H1 (cell line): ENCODE measurements at regions not wholly inside any gene's neighbourhood (a gene's known extent, or its start where the extent isn't known, plus 50 kb on each side); places are given as distances from the start of the nearest gene placed in this dataset.

ENCODE experiments used
- BRCA1 ChIP-seq: IDR thresholded peaks from 2 replicates; pipeline ENCODE4 v1.6.1; 2012; ENCODE audit warnings: low read depth, low read length, improper control_type of control experiment
- CREB1 ChIP-seq: IDR thresholded peaks from 2 replicates; pipeline ENCODE4 v1.6.1; 2012; ENCODE audit warnings: inconsistent platforms
- CTCF ChIP-seq, 3 experiments: IDR thresholded peaks; 1 replicate in 2 of 3; 2 replicates in 1 of 3; pipeline versions ENCODE4 v1.5.1 to v1.6.1; 2011; ENCODE audit warnings: low read length in 3 of 3, mild to moderate bottlenecking in 3 of 3, inconsistent platforms in 2 of 3, low read depth in 1 of 3, moderate library complexity in 1 of 3; ENCODE audit not compliant: insufficient read depth in 1 of 3; ENCODE audit errors: control extremely low read depth in 1 of 3
- EP300 ChIP-seq, 2 experiments: IDR thresholded peaks; 1 replicate in 1 of 2; 2 replicates in 1 of 2; pipeline ENCODE4 v1.6.1; 2011 to 2012; ENCODE audit warnings: low read depth in 2 of 2, low read length in 2 of 2, mild to moderate bottlenecking in 2 of 2, borderline replicate concordance in 1 of 2, inconsistent platforms in 1 of 2, moderate library complexity in 1 of 2
- NRF1 ChIP-seq: IDR thresholded peaks from 2 replicates; pipeline ENCODE4 v1.6.1; 2011; ENCODE audit warnings: mild to moderate bottlenecking, low read depth, low read length, improper control_type of control experiment
- POLR2A ChIP-seq, 2 experiments: IDR thresholded peaks; 1 replicate in 1 of 2; 2 replicates in 1 of 2; pipeline ENCODE4 v1.6.1; 2011; ENCODE audit warnings: low read depth in 2 of 2, low read length in 2 of 2, mild to moderate bottlenecking in 2 of 2; ENCODE audit errors: control extremely low read depth in 1 of 2
- RNF2 ChIP-seq: fragments of 200-900, 300-1000 bp; sonication (generic); IDR thresholded peaks from 2 replicates; pipeline ENCODE4 v1.7.1; 2016; ENCODE audit warnings: borderline replicate concordance, low read depth, mild to moderate bottlenecking, antibody characterized with exemption, low read length; ENCODE audit not compliant: poor library complexity, severe bottlenecking; ENCODE audit errors: missing control alignments
- SIN3A ChIP-seq, 2 experiments: IDR thresholded peaks in 1 of 2; conservative IDR thresholded peaks in 1 of 2; 2 replicates each; pipeline ENCODE4 v1.6.1; 2011 to 2012; ENCODE audit warnings: low read length in 2 of 2, improper control_type of control experiment in 1 of 2, low read depth in 1 of 2, mild to moderate bottlenecking in 1 of 2
- TBP ChIP-seq: IDR thresholded peaks from 2 replicates; pipeline ENCODE4 v1.6.1; 2011; ENCODE audit warnings: low read depth, low read length, improper control_type of control experiment
- USF2 ChIP-seq: IDR thresholded peaks from 2 replicates; pipeline ENCODE4 v1.6.1; 2011; ENCODE audit warnings: low read length, improper control_type of control experiment

DNA sequence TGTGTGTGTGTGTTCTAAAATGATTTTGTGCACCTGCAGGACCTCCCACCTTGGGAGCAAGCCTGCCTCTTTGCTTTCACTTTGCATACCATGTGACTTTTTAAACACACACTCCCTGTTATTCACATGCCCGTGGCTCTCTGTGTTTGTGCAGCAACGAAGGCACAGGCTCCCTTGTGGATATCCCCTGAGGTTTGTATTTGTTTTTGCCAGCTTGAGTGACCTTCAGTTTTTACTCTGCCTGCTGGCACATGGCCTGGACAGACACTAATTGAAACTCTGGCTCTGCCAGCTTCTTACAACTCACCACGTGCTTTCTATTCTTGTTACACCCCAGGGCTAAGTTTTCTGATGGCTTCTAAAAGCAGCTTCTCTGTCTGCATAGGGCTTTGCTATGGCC, 885.8 kb downstream of the SH3BGRL start:
- TF ChIP-seq CREB1 (no peak), RNF2 (no peak), CTCF (IDR thresholded peaks at IDR 0.05; ENCODE audit: control extremely low read depth in 1 of 3, insufficient read depth in 1 of 3, low read depth in 1 of 3, low read length in 3 of 3) (no peak), NRF1 (no peak), POLR2A (IDR thresholded peaks at IDR 0.05; ENCODE audit: control extremely low read depth in 1 of 2, low read depth in 2 of 2, low read length in 2 of 2) (no peak), USF2 (no peak), SIN3A (conservative IDR thresholded peaks at IDR 0.05 in 1 of 2, IDR thresholded peaks at IDR 0.05 in 1 of 2; ENCODE audit: low read depth in 1 of 2, low read length in 2 of 2) (no peak), EP300 (IDR thresholded peaks at IDR 0.05; ENCODE audit: borderline replicate concordance in 1 of 2, low read depth in 2 of 2, low read length in 2 of 2) (no peak), BRCA1 (no peak), TBP (no peak)
